GM19455 (cell line): ENCODE measurements at regions not wholly inside any gene's neighbourhood (a gene's known extent, or its start where the extent isn't known, plus 50 kb on each side); places are given as distances from the start of the nearest gene placed in this dataset.
"Not testable (repeated sequence)": the region's sequence is repeated elsewhere in the genome, so short reads cannot be mapped to it uniquely, and the experiment has no call there.

Experiments used
- ATAC-seq: cut with Tn5 transposase; IDR thresholded peaks from one replicate; pipeline ENCODE4 v1.9.1; 2021; ENCODE audit not compliant: unreplicated experiment

GRCh38 chr5:126098330-126099017 is 324.7 kb upstream of the GRAMD2B start:
- ATAC-seq = no peak

- ATAC-seq = no peak
These were observed 324.1 kb upstream of the GRAMD2B start for GRCh38 chr5:126099077-126099476.

- ATAC-seq = no peak
These were observed 322.4 kb upstream of the GRAMD2B start for GRCh38 chr5:126100767-126101166.

- no peak for ATAC-seq
These were observed 321.3 kb upstream of the GRAMD2B start for GRCh38 chr5:126101901-126102300.

- ATAC-seq = no peak
These were observed 320.2 kb upstream of the GRAMD2B start for GRCh38 chr5:126103050-126103449.

GRCh38 chr5:126103868-126104267 is 319.3 kb upstream of the GRAMD2B start:
- ATAC-seq = no peak

- ATAC-seq = no peak
These were observed 318.9 kb upstream of the GRAMD2B start for GRCh38 chr5:126104341-126104740.

GRCh38 chr5:126104951-126105350 is 318.3 kb upstream of the GRAMD2B start:
- ATAC-seq = no peak

GRCh38 chr5:126106029-126106428 is 317.2 kb upstream of the GRAMD2B start:
- no peak for ATAC-seq

GRCh38 chr5:126107381-126107780 is 315.8 kb upstream of the GRAMD2B start:
- no peak for ATAC-seq

GRCh38 chr5:126108470-126108869 is 314.7 kb upstream of the GRAMD2B start:
- ATAC-seq = no peak

GRCh38 chr5:126115059-126115629 is 308.1 kb upstream of the GRAMD2B start:
- ATAC-seq = no peak

GRCh38 chr5:126117044-126117443 is 306.2 kb upstream of the GRAMD2B start:
- ATAC-seq = no peak

GRCh38 chr5:126119887-126120442 is 303.2 kb upstream of the GRAMD2B start:
- ATAC-seq = no peak

GRCh38 chr5:126120939-126121338 is 302.3 kb upstream of the GRAMD2B start:
- no peak for ATAC-seq

- ATAC-seq = no peak
These were observed 300.3 kb upstream of the GRAMD2B start for GRCh38 chr5:126122942-126123341.

- no peak for ATAC-seq
These were observed 298.4 kb upstream of the GRAMD2B start for GRCh38 chr5:126124706-126125345.

- ATAC-seq = no peak
These were observed 297.8 kb upstream of the GRAMD2B start for GRCh38 chr5:126125407-126125806.

- no peak for ATAC-seq
These were observed 296.6 kb upstream of the GRAMD2B start for GRCh38 chr5:126126574-126126973.

- not testable (repeated sequence) for ATAC-seq
These were observed 295.8 kb upstream of the GRAMD2B start for GRCh38 chr5:126127371-126127770.

- no peak for ATAC-seq
These were observed 293.8 kb upstream of the GRAMD2B start for GRCh38 chr5:126129431-126129830.

- no peak for ATAC-seq
These were observed 289.8 kb upstream of the GRAMD2B start for GRCh38 chr5:126133424-126133823.
